Choroid plexus epithelial cell (primary cell): ENCODE measurements at regions not wholly inside any gene's neighbourhood (a gene's known extent, or its start where the extent isn't known, plus 50 kb on each side); places are given as distances from the start of the nearest gene placed in this dataset.

Experiments
- DNase-seq: peaks from one replicate; pipeline ENCODE4 v3.0.0-alpha.2; 2010; ENCODE audit warnings: low read depth
- H3K4me3 ChIP-seq: 2 replicates; pipeline ENCODE4 v1.5.1; 2011; ENCODE audit warnings: low read depth, mild to moderate bottlenecking, control low read depth, low read length, moderate library complexity
- CTCF ChIP-seq: conservative IDR thresholded peaks from 2 replicates; pipeline ENCODE4 v1.5.1; 2011; ENCODE audit warnings: low read depth, mild to moderate bottlenecking, control low read depth, inconsistent platforms, low read length, moderate library complexity

DNA sequence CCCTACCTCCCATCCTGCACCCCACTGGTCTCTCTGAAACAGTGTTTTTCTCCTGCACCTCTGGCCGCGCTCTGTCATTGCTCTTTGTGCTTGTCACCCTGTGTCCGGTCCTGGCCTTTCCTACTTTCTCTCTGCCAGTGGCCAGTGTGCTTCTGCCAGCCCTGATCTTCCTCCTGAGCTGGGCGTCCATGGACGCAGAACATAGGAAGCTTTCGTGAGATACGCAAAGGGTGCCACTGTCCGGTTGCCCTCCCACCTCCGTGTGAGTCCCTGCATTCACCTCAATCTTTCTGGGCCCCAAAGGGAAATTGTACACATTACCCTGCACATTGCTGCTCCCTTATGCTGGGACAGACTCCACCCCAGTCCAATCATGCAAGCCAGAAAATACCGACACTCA, 105.7 kb upstream of the SOX1 start:
- no peak for TF ChIP-seq CTCF
- no peak overlapping the region for H3K4me3 ChIP-seq
- no peak for DNase-seq

DNA sequence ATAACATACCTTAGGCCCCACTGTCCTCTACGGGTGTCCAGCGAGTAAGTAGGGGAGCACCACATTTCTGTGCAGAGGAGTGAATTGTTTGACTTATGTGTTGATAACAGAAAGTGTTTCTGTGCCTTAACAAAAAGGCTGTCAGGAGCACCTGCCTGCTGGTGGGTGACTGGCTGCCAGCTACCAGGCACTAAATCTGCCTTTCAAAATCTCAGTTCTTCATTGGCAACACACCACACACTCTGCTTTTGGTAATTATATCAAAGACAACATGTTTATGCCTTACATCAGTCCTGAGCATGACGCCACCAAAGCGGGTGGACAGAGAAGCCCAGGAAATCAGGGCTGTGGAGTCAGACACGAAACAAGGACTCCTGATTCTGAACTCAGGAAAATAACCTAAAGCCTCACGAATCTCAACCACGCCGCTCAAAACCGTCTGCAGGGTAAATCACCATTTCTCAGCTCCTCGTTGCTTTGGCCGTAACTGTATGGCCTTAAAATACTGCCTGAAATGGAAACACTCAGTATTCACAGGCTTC, 105.2 kb upstream of the SOX1 start:
- no peak for DNase-seq
- H3K4me3 ChIP-seq: no peak overlapping the region
- TF ChIP-seq CTCF: no peak

- H3K4me3 ChIP-seq: no peak overlapping the region
- TF ChIP-seq CTCF: no peak
- DNase-seq: no peak
Measured at GRCh38 chr13:111962431-111962891, 104.5 kb upstream of the SOX1 start.

- no peak for TF ChIP-seq CTCF
- DNase-seq: no peak
Measured at GRCh38 chr13:111963031-111963430, 103.9 kb upstream of the SOX1 start.

GRCh38 chr13:111964411-111965035, 102.4 kb upstream of the SOX1 start:
- TF ChIP-seq CTCF: no peak
- DNase-seq: no peak
- H3K4me3 ChIP-seq: no peak overlapping the region

More at GRCh38 chr13:111963031-111963430, 103.9 kb upstream of the SOX1 start:
- H3K4me3 ChIP-seq: no peak overlapping the region

DNA sequence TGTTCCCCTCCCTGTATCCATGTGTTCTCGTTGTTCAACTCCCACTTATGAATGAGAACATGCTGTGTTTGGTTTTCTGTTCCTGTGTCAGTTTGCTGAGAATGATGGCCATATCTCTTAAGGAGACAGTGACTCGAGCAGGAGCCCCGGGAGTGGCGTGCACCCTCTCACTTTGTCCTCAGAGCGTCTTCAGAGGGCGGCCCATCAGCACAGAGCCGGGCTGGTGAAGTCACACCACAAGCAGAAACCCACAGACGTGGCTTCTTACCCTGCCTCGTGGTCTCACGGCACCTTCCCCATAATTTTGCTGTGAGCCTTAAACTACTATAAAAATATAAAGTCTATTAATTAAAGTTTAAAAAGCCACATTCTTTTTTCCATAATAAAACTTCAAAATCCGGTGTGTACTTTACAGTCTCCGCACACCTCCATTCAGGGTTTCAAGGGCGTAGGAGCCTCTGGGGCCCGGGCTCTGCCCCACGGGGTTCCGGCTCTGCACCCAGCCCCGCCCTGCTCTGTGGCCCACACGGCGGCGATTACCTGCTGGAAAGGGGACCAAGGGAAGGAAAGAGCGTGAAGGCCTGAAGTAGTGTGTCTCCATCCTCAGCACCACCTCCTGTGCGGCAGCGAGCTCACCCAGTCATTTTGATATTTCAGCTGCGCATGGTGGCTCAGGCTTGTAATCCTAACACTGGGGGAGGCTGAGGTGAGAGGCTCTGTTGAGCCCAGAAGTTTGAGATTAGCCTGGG, 101.3 kb upstream of the SOX1 start:
- no peak for TF ChIP-seq CTCF
- no peak overlapping the region for H3K4me3 ChIP-seq
- no peak for DNase-seq
